ENCODE measurements at regions not wholly inside any gene's neighbourhood (a gene's known extent, or its start where the extent isn't known, plus 50 kb on each side); places are given as distances from the start of the nearest gene placed in this dataset.

DNA sequence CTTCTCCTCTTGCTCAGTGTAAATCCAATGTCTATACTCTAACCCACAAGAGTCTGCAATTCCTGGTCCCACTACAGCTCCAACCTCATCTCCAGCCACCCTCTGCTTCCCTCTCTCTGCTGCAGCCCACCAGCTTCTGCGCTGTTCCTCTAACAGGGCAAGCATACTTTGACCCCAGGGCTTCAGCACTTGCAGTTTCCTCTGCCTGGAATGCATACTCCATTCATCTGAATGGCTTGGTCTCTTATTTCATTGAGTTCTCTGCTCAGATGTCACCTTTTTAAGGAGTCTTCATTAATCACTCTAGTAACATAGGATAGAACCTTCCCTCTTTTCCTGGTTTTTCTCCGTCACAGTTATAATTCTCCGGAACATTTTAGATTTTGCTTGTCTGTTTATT is 141.6 kb downstream of the BUD13 start:
- TF ChIP-seq POLR2A (IDR thresholded peaks at IDR 0.05), result no peak
- TF ChIP-seq, protein P1, sequence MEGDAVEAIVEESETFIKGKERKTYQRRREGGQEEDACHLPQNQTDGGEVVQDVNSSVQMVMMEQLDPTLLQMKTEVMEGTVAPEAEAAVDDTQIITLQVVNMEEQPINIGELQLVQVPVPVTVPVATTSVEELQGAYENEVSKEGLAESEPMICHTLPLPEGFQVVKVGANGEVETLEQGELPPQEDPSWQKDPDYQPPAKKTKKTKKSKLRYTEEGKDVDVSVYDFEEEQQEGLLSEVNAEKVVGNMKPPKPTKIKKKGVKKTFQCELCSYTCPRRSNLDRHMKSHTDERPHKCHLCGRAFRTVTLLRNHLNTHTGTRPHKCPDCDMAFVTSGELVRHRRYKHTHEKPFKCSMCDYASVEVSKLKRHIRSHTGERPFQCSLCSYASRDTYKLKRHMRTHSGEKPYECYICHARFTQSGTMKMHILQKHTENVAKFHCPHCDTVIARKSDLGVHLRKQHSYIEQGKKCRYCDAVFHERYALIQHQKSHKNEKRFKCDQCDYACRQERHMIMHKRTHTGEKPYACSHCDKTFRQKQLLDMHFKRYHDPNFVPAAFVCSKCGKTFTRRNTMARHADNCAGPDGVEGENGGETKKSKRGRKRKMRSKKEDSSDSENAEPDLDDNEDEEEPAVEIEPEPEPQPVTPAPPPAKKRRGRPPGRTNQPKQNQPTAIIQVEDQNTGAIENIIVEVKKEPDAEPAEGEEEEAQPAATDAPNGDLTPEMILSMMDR (IDR thresholded peaks at IDR 0.05), result no peak
